ENCODE measurements at regions not wholly inside any gene's neighbourhood (a gene's known extent, or its start where the extent isn't known, plus 50 kb on each side); places are given as distances from the start of the nearest gene placed in this dataset.

DNA sequence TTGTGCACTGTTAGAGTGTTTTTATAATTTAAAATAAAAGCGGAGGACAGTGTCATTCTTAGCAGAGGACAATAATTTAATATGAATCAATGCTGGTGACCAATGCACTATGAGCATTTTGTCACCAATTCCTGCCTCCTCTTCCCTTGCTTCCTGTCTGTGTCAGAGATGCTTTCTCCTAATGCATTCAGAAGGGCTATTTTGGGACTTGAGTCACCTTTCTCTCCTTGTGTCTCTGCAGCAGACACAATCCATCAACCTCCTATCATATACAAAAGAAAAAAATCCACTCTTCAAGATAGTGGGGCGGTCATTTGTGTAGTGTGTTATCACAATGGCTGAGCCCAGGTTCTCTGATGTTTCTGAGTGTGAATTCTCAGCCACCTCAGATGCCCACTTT is 191.9 kb upstream of the VEPH1 start:
- Histone ChIP-seq H4K5ac (ENCODE audit: insufficient read length, low read depth, low read length) (no peak overlapping the region), H3K4me2 (ENCODE audit: insufficient read depth, insufficient read length, low read length) (no peak overlapping the region), H3K4ac (ENCODE audit: low read depth, low read length) (no peak overlapping the region), H4K8ac (replicated peaks; ENCODE audit: insufficient read length, low read depth, low read length) (no peak overlapping the region), H2AK5ac (ENCODE audit: insufficient read length, low read length) (no peak overlapping the region), H2BK5ac (ENCODE audit: insufficient read length, low read length) (no peak overlapping the region), H4K20me1 (ENCODE audit: control insufficient read depth, insufficient read depth, insufficient read length) (no peaks in the 10 kb centered on the region), H2BK15ac (ENCODE audit: low read depth, low read length) (no peak overlapping the region), H3K4me1 (ENCODE audit: insufficient read depth, low read length) (no peaks in the 10 kb centered on the region), H2BK12ac (ENCODE audit: insufficient read length, low read depth, low read length) (no peak overlapping the region), H3K9ac (ENCODE audit: extremely low read depth, insufficient read length, low read length) (no peak overlapping the region), H3K79me1 (ENCODE audit: insufficient read depth, low read depth, low read length, poor library complexity, severe bottlenecking) (no peaks in the 10 kb centered on the region), H2AFZ (ENCODE audit: low read length) (no peak overlapping the region), H2BK20ac (ENCODE audit: low read depth, low read length, poor library complexity, severe bottlenecking) (no peak overlapping the region), H3K18ac (ENCODE audit: insufficient read length, low read depth, low read length) (no peak overlapping the region), H3K27ac (ENCODE audit: insufficient read length, low read depth, low read length) (no peak overlapping the region), H4K91ac (ENCODE audit: insufficient read length, low read depth, low read length) (no peak overlapping the region), H3K23ac (ENCODE audit: insufficient read length, low read depth, low read length) (no peak overlapping the region), H3K79me2 (ENCODE audit: insufficient read depth, low read length) (no peaks in the 10 kb centered on the region), H3K14ac (ENCODE audit: insufficient read depth, low read length) (no peak overlapping the region), H3K56ac (ENCODE audit: insufficient read length, low read depth, low read length) (no peak overlapping the region), H2BK120ac (ENCODE audit: low read depth, low read length, poor library complexity, severe bottlenecking) (no peak overlapping the region), H3K27me3 (ENCODE audit: insufficient read depth, low read length) (no peaks in the 10 kb centered on the region), H3K23me2 (ENCODE audit: insufficient read length, low read depth, low read length, poor library complexity, severe bottlenecking) (no peaks in the 10 kb centered on the region), H3T11ph (ENCODE audit: low read length) (no peak overlapping the region), H3K9me3 (ENCODE audit: control insufficient read depth, low read depth, low read length) (no peaks in the 10 kb centered on the region)
- Mint-ChIP-seq H3K9me3 (peaks cover 3 to 4% of the 10 kb centered on the region in 2 experiments; a peak in 3 of 5 replicates), H3K36me3 (ENCODE audit: insufficient read depth in 1 of 3, low read depth in 3 of 3) (no peaks in the 10 kb centered on the region), H3K27me3 (ENCODE audit: low read depth) (no peaks in the 10 kb centered on the region), H3K4me3 (no peak overlapping the region), H3K27ac (no peak overlapping the region; a peak in 1 of 7 replicates), H3K4me1 (no peaks in the 10 kb centered on the region)
- no CpG with 5 or more reads among the region's 2 CpGs for WGBS (ENCODE audit: extremely low coverage, insufficient read length, low lambda C conversion rate)
- TF ChIP-seq CTCF (conservative IDR thresholded peaks at IDR 0.05), result no peak
- DNase-seq, result no peak

Measured in H9 (cell line).